ENCODE measurements at regions not wholly inside any gene's neighbourhood (a gene's known extent, or its start where the extent isn't known, plus 50 kb on each side); places are given as distances from the start of the nearest gene placed in this dataset.

GRCh38 chr20:40890181-40890580 lies 138.4 kb upstream of the TOP1 start:
- TF ChIP-seq, protein P1, sequence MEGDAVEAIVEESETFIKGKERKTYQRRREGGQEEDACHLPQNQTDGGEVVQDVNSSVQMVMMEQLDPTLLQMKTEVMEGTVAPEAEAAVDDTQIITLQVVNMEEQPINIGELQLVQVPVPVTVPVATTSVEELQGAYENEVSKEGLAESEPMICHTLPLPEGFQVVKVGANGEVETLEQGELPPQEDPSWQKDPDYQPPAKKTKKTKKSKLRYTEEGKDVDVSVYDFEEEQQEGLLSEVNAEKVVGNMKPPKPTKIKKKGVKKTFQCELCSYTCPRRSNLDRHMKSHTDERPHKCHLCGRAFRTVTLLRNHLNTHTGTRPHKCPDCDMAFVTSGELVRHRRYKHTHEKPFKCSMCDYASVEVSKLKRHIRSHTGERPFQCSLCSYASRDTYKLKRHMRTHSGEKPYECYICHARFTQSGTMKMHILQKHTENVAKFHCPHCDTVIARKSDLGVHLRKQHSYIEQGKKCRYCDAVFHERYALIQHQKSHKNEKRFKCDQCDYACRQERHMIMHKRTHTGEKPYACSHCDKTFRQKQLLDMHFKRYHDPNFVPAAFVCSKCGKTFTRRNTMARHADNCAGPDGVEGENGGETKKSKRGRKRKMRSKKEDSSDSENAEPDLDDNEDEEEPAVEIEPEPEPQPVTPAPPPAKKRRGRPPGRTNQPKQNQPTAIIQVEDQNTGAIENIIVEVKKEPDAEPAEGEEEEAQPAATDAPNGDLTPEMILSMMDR (IDR thresholded peaks at IDR 0.05) = no peak
- TF ChIP-seq POLR2A (IDR thresholded peaks at IDR 0.05) = no peak
- intact Hi-C loops (cut with DNase I; ENCODE audit: low total_unique reads) = no loop called here
- WGBS, 2 donors = 90 to 97% methylated on average over 2 of the region's 2 CpGs
- Histone ChIP-seq H3K27ac (no peak overlapping the region), H3K9me3 (no peaks in the 10 kb centered on the region), H3K4me3 (no peak overlapping the region), H3K27me3 (no peaks in the 10 kb centered on the region), H3K36me3 (ENCODE audit: low read depth, missing control alignments) (no peaks in the 10 kb centered on the region), H3K4me1 (no peaks in the 10 kb centered on the region)
- DNase-seq = no peak

DNA sequence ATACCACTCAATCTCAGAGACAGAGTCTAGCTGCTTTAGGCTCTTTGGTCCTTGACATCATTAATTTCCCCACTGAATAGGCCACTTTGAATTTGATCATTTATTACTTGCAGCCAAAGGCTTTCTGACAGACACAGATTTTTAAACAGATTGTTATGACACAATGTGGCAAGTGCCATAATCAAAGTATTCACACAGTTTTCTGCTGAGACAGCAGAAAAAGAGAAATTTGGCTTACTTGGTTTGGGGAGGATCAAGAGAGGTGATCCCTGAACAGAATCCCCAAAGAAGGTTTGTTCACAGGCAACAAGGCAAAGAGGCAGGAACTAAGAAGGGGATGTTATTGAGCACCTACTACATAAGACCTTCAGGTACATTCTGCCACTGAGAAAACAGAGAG lies 138.0 kb upstream of the TOP1 start:
- Histone ChIP-seq H3K9me3 (no peaks in the 10 kb centered on the region), H3K4me1 (no peaks in the 10 kb centered on the region), H3K4me3 (no peak overlapping the region), H3K36me3 (ENCODE audit: low read depth, missing control alignments) (no peaks in the 10 kb centered on the region), H3K27ac (no peak overlapping the region), H3K27me3 (no peaks in the 10 kb centered on the region)
- TF ChIP-seq, protein P1 (IDR thresholded peaks at IDR 0.05) = no peak
- no peak for DNase-seq
- intact Hi-C loops (cut with DNase I; ENCODE audit: low total_unique reads) = no loop called here

- intact Hi-C loops (cut with DNase I; ENCODE audit: low total_unique reads) = no loop called here
- no peaks in the 10 kb centered on the region for H3K36me3 ChIP-seq (ENCODE audit: low read depth, missing control alignments)
- H3K4me3 ChIP-seq = no peak overlapping the region
- H3K27ac ChIP-seq = no peak overlapping the region
- no peaks in the 10 kb centered on the region for H3K4me1 ChIP-seq
- TF ChIP-seq POLR2A (IDR thresholded peaks at IDR 0.05) = no peak
- TF ChIP-seq, protein P1 (IDR thresholded peaks at IDR 0.05) = no peak
- H3K9me3 ChIP-seq = no peaks in the 10 kb centered on the region
- DNase-seq = no peak
- H3K27me3 ChIP-seq = no peaks in the 10 kb centered on the region
Observed at GRCh38 chr20:40891351-40891750, 137.3 kb upstream of the TOP1 start.

- Histone ChIP-seq H3K4me1 (no peaks in the 10 kb centered on the region), H3K4me3 (no peak overlapping the region), H3K36me3 (ENCODE audit: low read depth, missing control alignments) (no peaks in the 10 kb centered on the region), H3K9me3 (no peaks in the 10 kb centered on the region), H3K27me3 (no peaks in the 10 kb centered on the region), H3K27ac (no peak overlapping the region)
- intact Hi-C loops (cut with DNase I; ENCODE audit: low total_unique reads) = no loop called here
- TF ChIP-seq POLR2A (IDR thresholded peaks at IDR 0.05) = no peak
- TF ChIP-seq, protein P1 (IDR thresholded peaks at IDR 0.05) = no peak
- no peak for DNase-seq
- WGBS, 2 donors = 56 to 79% methylated on average over 2 of the region's 2 CpGs
Observed at GRCh38 chr20:40892642-40893041, 136.0 kb upstream of the TOP1 start.

GRCh38 chr20:40893610-40894236 lies 134.9 kb upstream of the TOP1 start:
- no peaks in the 10 kb centered on the region for H3K4me1 ChIP-seq
- no peaks in the 10 kb centered on the region for H3K27me3 ChIP-seq
- intact Hi-C loops (cut with DNase I; ENCODE audit: low total_unique reads) = no loop called here
- H3K27ac ChIP-seq = no peak overlapping the region
- TF ChIP-seq, protein P1 (IDR thresholded peaks at IDR 0.05) = no peak
- TF ChIP-seq POLR2A (IDR thresholded peaks at IDR 0.05) = no peak
- H3K36me3 ChIP-seq (ENCODE audit: low read depth, missing control alignments) = no peaks in the 10 kb centered on the region
- no peak overlapping the region for H3K4me3 ChIP-seq
- DNase-seq = no peak
- H3K9me3 ChIP-seq = no peaks in the 10 kb centered on the region
- WGBS, 2 donors = 45 to 54% methylated on average over 1 of the region's 1 CpG

All from testis (tissue), 2 donors.